ENCODE measurements at regions not wholly inside any gene's neighbourhood (a gene's known extent, or its start where the extent isn't known, plus 50 kb on each side); places are given as distances from the start of the nearest gene placed in this dataset.

DNA sequence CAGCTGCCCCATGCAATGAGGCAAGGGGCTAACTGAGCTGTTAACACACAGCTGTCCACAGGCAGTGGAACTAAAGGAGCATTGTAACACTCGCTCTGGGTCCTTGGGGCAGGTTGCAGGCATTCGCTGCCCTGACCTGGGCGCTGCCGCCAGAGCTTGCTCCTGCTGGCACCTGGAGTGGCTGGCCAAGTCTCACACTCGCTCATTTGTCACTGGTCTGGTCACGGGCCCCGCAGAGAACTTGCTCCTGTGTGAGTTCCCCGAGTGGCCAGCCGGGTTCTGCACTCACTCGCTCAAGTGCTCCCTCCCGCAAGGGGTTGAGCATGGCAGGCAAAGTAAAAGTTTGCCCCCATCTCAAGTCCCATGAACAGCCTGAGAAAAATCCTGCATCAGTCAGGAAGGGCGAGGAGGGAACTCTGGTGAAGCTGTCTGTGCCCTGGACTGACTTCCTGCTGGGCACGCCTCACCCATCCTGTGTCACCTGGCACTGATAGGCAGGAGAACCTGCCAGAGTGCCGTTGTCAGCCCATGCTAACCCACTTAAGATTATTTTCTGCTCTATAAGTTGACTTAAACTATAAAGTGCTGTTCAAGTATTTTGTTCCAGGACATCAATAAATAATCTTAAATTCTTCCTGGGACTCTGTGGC lies 934.8 kb upstream of the GYPC start:
- TF ChIP-seq POLR2A (IDR thresholded peaks at IDR 0.05), result no peak
- no peak for TF ChIP-seq CTCF (IDR thresholded peaks at IDR 0.05)
- TF ChIP-seq EP300 (IDR thresholded peaks at IDR 0.05), result no peak
- TF ChIP-seq POLR2AphosphoS5 (IDR thresholded peaks at IDR 0.05), result no peak
- no peak for ATAC-seq
- 60 to 80% methylated on average over 1 to 2 of the region's 14 CpGs for WGBS, 2 donors (ENCODE audit: low coverage in 1 of 2)

DNA sequence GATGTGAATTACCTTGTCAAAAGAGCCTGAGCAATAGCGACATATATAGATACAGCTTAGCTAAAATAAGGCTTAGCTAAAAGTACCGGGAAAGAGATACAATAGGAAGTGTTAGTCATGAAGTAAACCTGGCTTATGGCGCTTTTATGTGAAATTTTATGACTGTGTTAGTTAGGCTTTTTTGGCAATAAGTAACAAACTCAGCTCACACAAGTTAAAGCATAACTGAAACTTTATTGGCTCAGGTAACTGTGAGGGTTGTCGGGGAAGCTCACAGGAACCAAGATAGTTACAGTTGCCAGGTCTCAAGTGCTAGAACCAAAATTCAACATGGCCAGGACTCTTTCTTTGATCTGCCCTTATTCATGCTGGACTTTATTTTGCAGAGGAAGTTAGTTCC lies 925.0 kb upstream of the GYPC start:
- no peak for ATAC-seq

More for the DNA sequence above, 934.8 kb upstream of the GYPC start:
- no peak overlapping the region for H3K4me3 ChIP-seq
- no peaks in the 10 kb centered on the region for H3K4me1 ChIP-seq
- H3K36me3 ChIP-seq, result no peaks in the 10 kb centered on the region
- H3K9me3 ChIP-seq, result no peaks in the 10 kb centered on the region
- no peak overlapping the region for H3K27ac ChIP-seq
- no peaks in the 10 kb centered on the region for H3K27me3 ChIP-seq

DNA sequence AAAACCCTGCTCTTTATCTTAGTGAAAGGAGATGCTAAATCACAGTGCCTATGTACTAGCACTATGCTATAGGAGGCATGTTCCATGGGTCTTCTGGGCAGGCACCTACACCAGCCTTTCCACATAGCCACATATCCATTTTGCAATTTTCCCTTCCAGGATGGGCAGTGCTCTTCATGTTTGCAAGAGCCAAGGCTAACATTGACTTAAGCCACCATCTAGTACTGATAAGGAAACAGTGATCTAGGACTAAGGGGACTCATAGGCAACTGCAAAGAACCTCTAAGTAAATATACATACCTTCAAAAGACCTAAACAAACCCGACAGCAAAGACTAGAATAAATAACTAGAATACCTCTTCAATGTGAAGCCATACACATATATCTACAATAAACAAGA lies 919.7 kb upstream of the GYPC start:
- ATAC-seq, result no peak

More for the DNA sequence above, 925.0 kb upstream of the GYPC start:
- Histone ChIP-seq H3K27me3 (no peaks in the 10 kb centered on the region), H3K9me3 (peaks cover 0 to 3% (median 0%) of the 10 kb centered on the region in 3 donors), H3K36me3 (no peaks in the 10 kb centered on the region), H3K4me3 (no peak overlapping the region), H3K27ac (no peak overlapping the region), H3K4me1 (no peaks in the 10 kb centered on the region)
- 67 to 86% methylated on average over 3 to 4 of the region's 4 CpGs for WGBS, 2 donors (ENCODE audit: low coverage in 1 of 2)
- no peak for TF ChIP-seq POLR2A (IDR thresholded peaks at IDR 0.05)
- no peak for TF ChIP-seq POLR2AphosphoS5 (IDR thresholded peaks at IDR 0.05)
- TF ChIP-seq CTCF (IDR thresholded peaks at IDR 0.05), result no peak
- no peak for TF ChIP-seq EP300 (IDR thresholded peaks at IDR 0.05)

DNA sequence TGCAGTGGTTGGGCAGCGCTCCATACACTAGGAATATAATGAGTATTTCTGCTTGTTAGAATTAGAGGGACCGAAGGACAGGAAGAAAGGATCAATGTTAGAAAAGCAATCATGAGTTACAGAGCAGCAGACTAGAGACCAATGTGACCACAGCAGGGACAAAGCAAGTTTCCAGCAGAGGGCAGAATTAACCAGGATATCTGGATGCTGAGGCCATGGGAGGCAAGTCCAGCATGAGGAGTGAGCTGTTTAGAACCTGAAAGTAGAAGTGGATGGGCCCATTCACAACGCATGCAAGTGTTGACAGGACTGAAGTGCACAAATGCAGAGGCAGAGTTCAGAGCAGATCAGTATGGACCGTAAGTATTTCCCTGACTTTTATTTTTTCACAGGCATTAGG lies 910.4 kb upstream of the GYPC start:
- ATAC-seq, result no peak
- TF ChIP-seq CTCF (IDR thresholded peaks at IDR 0.05) (peak in 1 of 4 experiments; percentile 17), POLR2A (IDR thresholded peaks at IDR 0.05) (no peak)
- no peaks in the 10 kb centered on the region for H3K9me3 ChIP-seq
- 60% methylated on average over 4 of the region's 4 CpGs for WGBS, 2 donors (ENCODE audit: low coverage in 1 of 2)
- H3K4me1 ChIP-seq, result no peaks in the 10 kb centered on the region
- no peaks in the 10 kb centered on the region for H3K36me3 ChIP-seq
- no peaks in the 10 kb centered on the region for H3K27me3 ChIP-seq
- H3K4me3 ChIP-seq, result no peak overlapping the region
- H3K27ac ChIP-seq, result no peak overlapping the region

More for the DNA sequence above, 919.7 kb upstream of the GYPC start:
- Histone ChIP-seq H3K36me3 (no peaks in the 10 kb centered on the region), H3K4me1 (no peaks in the 10 kb centered on the region), H3K27ac (no peak overlapping the region), H3K9me3 (peaks cover 0 to 21% (median 0%) of the 10 kb centered on the region in 3 donors), H3K27me3 (no peaks in the 10 kb centered on the region), H3K4me3 (no peak overlapping the region)
- no peak for TF ChIP-seq POLR2A (IDR thresholded peaks at IDR 0.05)
- 38 to 57% methylated on average over 1 of the region's 1 CpG for WGBS, 2 donors (ENCODE audit: low coverage in 1 of 2)

DNA sequence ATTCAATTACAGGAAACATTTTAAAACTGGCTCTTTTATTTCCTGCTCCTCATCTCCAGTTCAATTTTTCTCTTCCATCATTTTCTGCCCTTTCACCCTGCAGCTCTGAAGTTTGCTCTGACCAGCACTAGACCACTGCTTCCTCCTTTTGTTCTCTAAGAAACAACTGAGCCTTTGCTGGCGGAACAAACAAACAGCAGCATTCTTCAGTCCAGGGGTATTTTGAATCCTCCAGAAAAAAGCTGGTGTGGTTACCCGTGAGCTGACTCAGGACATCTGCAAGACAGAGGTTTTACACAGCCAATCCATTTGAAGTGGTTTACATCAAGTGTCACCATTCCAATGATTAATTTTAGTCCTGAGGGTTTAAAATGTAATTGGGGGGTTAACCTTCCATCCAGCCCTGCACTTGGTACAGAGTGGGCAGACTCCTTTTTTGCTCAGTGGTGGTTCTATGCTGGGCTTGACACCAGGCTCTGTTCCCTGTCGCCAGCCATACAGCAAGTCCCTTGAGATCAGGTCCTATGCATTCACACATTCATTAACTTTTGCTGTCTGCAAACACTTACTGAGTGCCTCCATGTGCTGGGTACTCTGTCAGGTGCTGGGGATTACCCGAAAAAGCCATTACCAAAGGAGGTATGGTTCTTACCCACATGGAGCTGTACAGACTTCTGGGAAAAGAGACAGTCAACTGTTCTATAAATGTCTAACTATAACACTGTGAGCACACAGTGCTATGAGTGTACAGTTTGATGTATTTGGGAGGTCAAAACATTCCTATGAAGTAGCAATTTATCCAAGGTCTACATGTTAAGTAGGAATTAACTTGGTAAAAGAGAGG lies 909.4 kb upstream of the GYPC start:
- ATAC-seq, result no peak
- Histone ChIP-seq H3K4me1 (no peaks in the 10 kb centered on the region), H3K36me3 (no peaks in the 10 kb centered on the region), H3K27me3 (no peaks in the 10 kb centered on the region), H3K27ac (no peak overlapping the region), H3K4me3 (no peak overlapping the region), H3K9me3 (no peaks in the 10 kb centered on the region)
- TF ChIP-seq POLR2A (IDR thresholded peaks at IDR 0.05), result no peak
- no peak for TF ChIP-seq POLR2AphosphoS5 (IDR thresholded peaks at IDR 0.05)
- no peak for TF ChIP-seq CTCF (IDR thresholded peaks at IDR 0.05)
- no peak for TF ChIP-seq EP300 (IDR thresholded peaks at IDR 0.05)
- WGBS, 2 donors (ENCODE audit: low coverage in 1 of 2), result 58 to 87% methylated on average over 2 to 3 of the region's 4 CpGs
